ENCODE measurements at regions not wholly inside any gene's neighbourhood (a gene's known extent, or its start where the extent isn't known, plus 50 kb on each side); places are given as distances from the start of the nearest gene placed in this dataset.

- Mint-ChIP-seq H3K9me3 (ENCODE audit: unreplicated experiment) (no peaks in the 10 kb centered on the region), H3K36me3 (ENCODE audit: low read depth, unreplicated experiment) (no peaks in the 10 kb centered on the region), H3K4me3 (ENCODE audit: unreplicated experiment) (no peak overlapping the region), H3K4me1 (ENCODE audit: unreplicated experiment) (no peaks in the 10 kb centered on the region), H3K27me3 (ENCODE audit: unreplicated experiment) (no peaks in the 10 kb centered on the region), H3K27ac (ENCODE audit: unreplicated experiment) (no peak overlapping the region)
- DNase-seq (ENCODE audit: low spot score): no peak
- TF ChIP-seq, protein P1, sequence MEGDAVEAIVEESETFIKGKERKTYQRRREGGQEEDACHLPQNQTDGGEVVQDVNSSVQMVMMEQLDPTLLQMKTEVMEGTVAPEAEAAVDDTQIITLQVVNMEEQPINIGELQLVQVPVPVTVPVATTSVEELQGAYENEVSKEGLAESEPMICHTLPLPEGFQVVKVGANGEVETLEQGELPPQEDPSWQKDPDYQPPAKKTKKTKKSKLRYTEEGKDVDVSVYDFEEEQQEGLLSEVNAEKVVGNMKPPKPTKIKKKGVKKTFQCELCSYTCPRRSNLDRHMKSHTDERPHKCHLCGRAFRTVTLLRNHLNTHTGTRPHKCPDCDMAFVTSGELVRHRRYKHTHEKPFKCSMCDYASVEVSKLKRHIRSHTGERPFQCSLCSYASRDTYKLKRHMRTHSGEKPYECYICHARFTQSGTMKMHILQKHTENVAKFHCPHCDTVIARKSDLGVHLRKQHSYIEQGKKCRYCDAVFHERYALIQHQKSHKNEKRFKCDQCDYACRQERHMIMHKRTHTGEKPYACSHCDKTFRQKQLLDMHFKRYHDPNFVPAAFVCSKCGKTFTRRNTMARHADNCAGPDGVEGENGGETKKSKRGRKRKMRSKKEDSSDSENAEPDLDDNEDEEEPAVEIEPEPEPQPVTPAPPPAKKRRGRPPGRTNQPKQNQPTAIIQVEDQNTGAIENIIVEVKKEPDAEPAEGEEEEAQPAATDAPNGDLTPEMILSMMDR (IDR thresholded peaks at IDR 0.05; ENCODE audit: unreplicated experiment): no peak
Measured at GRCh38 chr6:164066335-164066734, 651.8 kb downstream of the QKI start.

GRCh38 chr6:164063346-164063745 is 648.8 kb downstream of the QKI start:
- Mint-ChIP-seq H3K9me3 (ENCODE audit: unreplicated experiment) (no peaks in the 10 kb centered on the region), H3K36me3 (ENCODE audit: low read depth, unreplicated experiment) (no peaks in the 10 kb centered on the region), H3K4me1 (ENCODE audit: unreplicated experiment) (no peaks in the 10 kb centered on the region), H3K27me3 (ENCODE audit: unreplicated experiment) (no peaks in the 10 kb centered on the region), H3K4me3 (ENCODE audit: unreplicated experiment) (no peak overlapping the region), H3K27ac (ENCODE audit: unreplicated experiment) (no peak overlapping the region)
- TF ChIP-seq, protein P1 (IDR thresholded peaks at IDR 0.05; ENCODE audit: unreplicated experiment): no peak
- DNase-seq (ENCODE audit: low spot score): no peak

GRCh38 chr6:164062872-164063271 is 648.4 kb downstream of the QKI start:
- no peak overlapping the region for H3K4me3 Mint-ChIP-seq (ENCODE audit: unreplicated experiment)
- no peaks in the 10 kb centered on the region for H3K4me1 Mint-ChIP-seq (ENCODE audit: unreplicated experiment)
- no peaks in the 10 kb centered on the region for H3K27me3 Mint-ChIP-seq (ENCODE audit: unreplicated experiment)
- no peak for DNase-seq (ENCODE audit: low spot score)
- no peaks in the 10 kb centered on the region for H3K36me3 Mint-ChIP-seq (ENCODE audit: low read depth, unreplicated experiment)
- no peak overlapping the region for H3K27ac Mint-ChIP-seq (ENCODE audit: unreplicated experiment)
- TF ChIP-seq, protein P1 (IDR thresholded peaks at IDR 0.05; ENCODE audit: unreplicated experiment): no peak
- H3K9me3 Mint-ChIP-seq (ENCODE audit: unreplicated experiment): no peaks in the 10 kb centered on the region

GRCh38 chr6:164057876-164058275 is 643.4 kb downstream of the QKI start:
- Mint-ChIP-seq H3K4me1 (ENCODE audit: unreplicated experiment) (peaks cover 2% of the 10 kb centered on the region), H3K4me3 (ENCODE audit: unreplicated experiment) (no peak overlapping the region), H3K36me3 (ENCODE audit: low read depth, unreplicated experiment) (peaks cover 4% of the 10 kb centered on the region), H3K27ac (ENCODE audit: unreplicated experiment) (no peak overlapping the region), H3K9me3 (ENCODE audit: unreplicated experiment) (no peaks in the 10 kb centered on the region), H3K27me3 (ENCODE audit: unreplicated experiment) (peaks cover 2% of the 10 kb centered on the region)
- DNase-seq (ENCODE audit: low spot score): no peak
- TF ChIP-seq, protein P1 (IDR thresholded peaks at IDR 0.05; ENCODE audit: unreplicated experiment): no peak

GRCh38 chr6:164051427-164051826 is 636.9 kb downstream of the QKI start:
- Mint-ChIP-seq H3K36me3 (ENCODE audit: low read depth, unreplicated experiment) (peaks cover 2% of the 10 kb centered on the region), H3K4me3 (ENCODE audit: unreplicated experiment) (no peak overlapping the region), H3K27ac (ENCODE audit: unreplicated experiment) (no peak overlapping the region), H3K9me3 (ENCODE audit: unreplicated experiment) (no peaks in the 10 kb centered on the region), H3K4me1 (ENCODE audit: unreplicated experiment) (peaks cover 2% of the 10 kb centered on the region), H3K27me3 (ENCODE audit: unreplicated experiment) (peaks cover 3% of the 10 kb centered on the region)
- TF ChIP-seq, protein P1 (IDR thresholded peaks at IDR 0.05; ENCODE audit: unreplicated experiment): no peak
- DNase-seq (ENCODE audit: low spot score): no peak
